Endothelial cell of umbilical vein (primary cell): ENCODE measurements at regions not wholly inside any gene's neighbourhood (a gene's known extent, or its start where the extent isn't known, plus 50 kb on each side); places are given as distances from the start of the nearest gene placed in this dataset.

Experiments
- BruUV-seq: library from RNA; stranded (reverse); fragments of 400-500 nt; replicated peaks from 2 replicates; lab custom pipeline; 2021; lab: Mats Ljungman, UMichigan
- CTCF ChIA-PET: fragments of 300-600, 350-600 bp; sonication (Branson Sonifier 250); formaldehyde crosslinking; loops from one replicate; lab custom pipeline; 2021; ENCODE audit warnings: antibody characterized with exemption, inconsistent platforms; lab: Charles Lee
- POLR2A ChIA-PET: fragments of 300-600, 350-600 bp; sonication (Branson Sonifier 250); formaldehyde crosslinking; loops from one replicate; lab custom pipeline; 2021; ENCODE audit warnings: antibody characterized with exemption, inconsistent platforms; lab: Charles Lee
- DNase-seq: peaks from one replicate; pipeline ENCODE4 v3.0.0-alpha.2; 2011; ENCODE audit warnings: low read depth, low spot score
- FAIRE-seq: peaks from 2 replicates; lab custom pipeline; 2011; peaks lifted over from hg19 to GRCh38; lab: Jason Lieb, UNC
- H2AFZ ChIP-seq: 2 replicates; pipeline ENCODE4 v1.6.0; 2012; ENCODE audit warnings: low read depth, low read length, control low read depth, inconsistent platforms
- H3K27ac ChIP-seq: 2 replicates; pipeline ENCODE4 v1.5.1; 2011; ENCODE audit warnings: low read depth, mild to moderate bottlenecking, control low read depth, low read length, moderate library complexity; ENCODE audit not compliant: insufficient read depth
- H3K27me3 ChIP-seq, 2 experiments: 2 replicates each; pipeline versions ENCODE4 v1.6.0 to v1.6.1; 2011; ENCODE audit warnings: low read length in 2 of 2, mixed read lengths in 1 of 2; ENCODE audit not compliant: control insufficient read depth in 2 of 2, insufficient read depth in 2 of 2
- H3K36me3 ChIP-seq, 2 experiments: 2 replicates in 1 of 2; 3 replicates in 1 of 2; pipeline ENCODE4 v1.5.1; 2011; ENCODE audit warnings: low read length in 2 of 2, mild to moderate bottlenecking in 1 of 2, moderate library complexity in 1 of 2; ENCODE audit not compliant: control insufficient read depth in 2 of 2, insufficient read depth in 2 of 2; ENCODE audit errors: extremely low read depth in 1 of 2
- H3K4me1 ChIP-seq: 3 replicates; pipeline ENCODE4 v1.5.1; 2011; ENCODE audit warnings: mild to moderate bottlenecking, low read length; ENCODE audit not compliant: control insufficient read depth, insufficient read depth; ENCODE audit errors: extremely low read depth
- H3K4me2 ChIP-seq: 2 replicates; pipeline ENCODE4 v1.6.1; 2011; ENCODE audit warnings: low read length, control low read depth, mixed read lengths; ENCODE audit not compliant: insufficient read depth
- H3K4me3 ChIP-seq, 3 experiments: fragments of 200-600 bp in 1 of 3; sonication (generic), shearing (Covaris generic) in 1 of 3; replicated peaks in 1 of 3; 2 replicates each; pipeline ENCODE4 v1.5.1; 2011 to 2016; ENCODE audit warnings: control low read depth in 3 of 3, low read length in 3 of 3, mild to moderate bottlenecking in 2 of 3, inconsistent platforms in 1 of 3, low read depth in 1 of 3, moderate library complexity in 1 of 3; ENCODE audit not compliant: insufficient read depth in 1 of 3
- H3K79me2 ChIP-seq: 2 replicates; pipeline ENCODE4 v1.6.0; 2012; ENCODE audit warnings: low read length, inconsistent platforms; ENCODE audit not compliant: control insufficient read depth, insufficient read depth
- H3K9ac ChIP-seq: replicated peaks from 2 replicates; pipeline ENCODE3; 2011; ENCODE audit warnings: low read length, control low read depth; ENCODE audit not compliant: insufficient read depth; ENCODE audit errors: extremely low read depth
- H3K9me1 ChIP-seq: replicated peaks from 3 replicates; pipeline ENCODE4 v1.6.0; 2011; ENCODE audit warnings: mild to moderate bottlenecking, low read length; ENCODE audit not compliant: control insufficient read depth, insufficient read depth; ENCODE audit errors: extremely low read depth
- H3K9me3 ChIP-seq: replicated peaks from 2 replicates; pipeline ENCODE4 v1.5.1; 2012; ENCODE audit warnings: low read length, inconsistent platforms; ENCODE audit not compliant: control insufficient read depth, insufficient read depth
- H4K20me1 ChIP-seq: replicated peaks from 2 replicates; pipeline ENCODE3; 2011; ENCODE audit warnings: mild to moderate bottlenecking, low read length; ENCODE audit not compliant: control insufficient read depth, insufficient read depth; ENCODE audit errors: extremely low read depth
- EZH2 ChIP-seq: IDR thresholded peaks from 2 replicates; pipeline ENCODE4 v1.6.1; 2012; ENCODE audit warnings: borderline replicate concordance, low read depth, mild to moderate bottlenecking, moderate library complexity, low read length, inconsistent platforms; ENCODE audit not compliant: severe bottlenecking
- FOS ChIP-seq: IDR thresholded peaks from 2 replicates; pipeline ENCODE4 v1.6.1; 2011; ENCODE audit warnings: mild to moderate bottlenecking, low read length, moderate library complexity, borderline replicate concordance; ENCODE audit not compliant: insufficient read depth
- GATA2 ChIP-seq: IDR thresholded peaks from 2 replicates; pipeline ENCODE4 v1.7.0; 2011; ENCODE audit warnings: low read depth, mild to moderate bottlenecking, moderate library complexity, mixed read lengths, low read length; ENCODE audit not compliant: insufficient read length, insufficient read depth
- JUN ChIP-seq: IDR thresholded peaks from 2 replicates; pipeline ENCODE4 v1.6.1; 2011; ENCODE audit warnings: borderline replicate concordance, low read depth; ENCODE audit not compliant: insufficient read length, insufficient read depth
- MYC ChIP-seq: IDR thresholded peaks from one replicate; pipeline ENCODE4 v1.6.1; 2011; ENCODE audit warnings: mild to moderate bottlenecking, low read depth, low read length
- POLR2A ChIP-seq: IDR thresholded peaks from 2 replicates; pipeline ENCODE4 v1.6.1; 2012; ENCODE audit warnings: low read depth, mild to moderate bottlenecking, control low read depth, low read length
- POLR2AphosphoS5 ChIP-seq: IDR thresholded peaks from 2 replicates; pipeline ENCODE4 v1.6.1; 2012; ENCODE audit warnings: low read depth, mild to moderate bottlenecking, control low read depth, low read length, moderate library complexity; ENCODE audit not compliant: insufficient read depth
- dilution Hi-C: fragments of 300-500 bp; cut with MboI; formaldehyde crosslinking; loops from one replicate; pipeline ENCODE4 v1.15.0; 2019; ENCODE audit warnings: low sequenced_read_pairs; ENCODE audit not compliant: extremely low pct_ligation_motif_present
- intact Hi-C: fragments of 100-400 bp; cut with micrococcal nuclease; formaldehyde crosslinking; loops from one replicate; pipeline ENCODE4 v1.10.0; 2022
- TF ChIP-seq, protein P1 (sequence below): IDR thresholded peaks from 2 replicates; pipeline ENCODE4 v1.6.1; 2011; ENCODE audit not compliant: insufficient read depth, insufficient read length
- TF ChIP-seq, protein P2 (sequence below), 2 donors: IDR thresholded peaks; 1 replicate in 1 of 2; 2 replicates in 1 of 2; pipeline ENCODE4 v1.5.1; 2011; ENCODE audit warnings: low read length in 2 of 2, mild to moderate bottlenecking in 2 of 2, moderate library complexity in 2 of 2, control low read depth in 1 of 2, inconsistent platforms in 1 of 2, low read depth in 1 of 2; ENCODE audit not compliant: insufficient read depth in 1 of 2; ENCODE audit errors: extremely low read depth in 1 of 2

DNA sequence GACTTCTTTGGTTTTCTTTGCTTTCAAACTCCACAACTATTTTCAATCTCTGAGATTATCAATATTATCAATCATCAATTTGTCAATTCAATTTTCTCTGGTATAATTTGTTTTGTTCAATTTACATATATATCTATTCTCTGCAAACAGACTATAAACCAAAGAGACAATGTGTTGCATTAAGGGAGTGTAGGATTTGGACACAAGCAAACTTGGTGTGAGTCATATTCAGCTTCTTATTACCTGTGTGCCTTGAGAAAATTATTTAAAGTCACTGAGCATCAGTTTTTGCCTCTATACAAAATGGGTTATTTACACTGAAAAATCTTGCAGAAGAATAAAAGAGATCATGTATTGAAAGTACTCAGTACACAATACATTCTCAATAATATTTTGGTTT lies 177.8 kb downstream of the NECTIN3 start:
- H4K20me1 ChIP-seq = no peaks in the 10 kb centered on the region
- no peak overlapping the region for H3K27ac ChIP-seq
- POLR2A ChIA-PET = no interaction called here
- no peak overlapping the region for H3K4me3 ChIP-seq
- no peak for DNase-seq
- dilution Hi-C loops = no loop called here
- no peaks in the 10 kb centered on the region for H3K79me2 ChIP-seq
- CTCF ChIA-PET = no interaction called here
- no peak overlapping the region for H2AFZ ChIP-seq
- FAIRE-seq = no peak
- no peaks in the 10 kb centered on the region for H3K9me3 ChIP-seq
- H3K4me1 ChIP-seq = no peaks in the 10 kb centered on the region
- no TSS peak for BruUV-seq
- no peak overlapping the region for H3K4me2 ChIP-seq
- intact Hi-C loops = no loop called here
- no peaks in the 10 kb centered on the region for H3K27me3 ChIP-seq
- H3K9me1 ChIP-seq = no peaks in the 10 kb centered on the region
- H3K36me3 ChIP-seq = no peaks in the 10 kb centered on the region
- no peak for TF ChIP-seq MYC
- TF ChIP-seq POLR2AphosphoS5 = no peak
- no peak for TF ChIP-seq POLR2A
- no peak for TF ChIP-seq GATA2
- TF ChIP-seq, protein P1, sequence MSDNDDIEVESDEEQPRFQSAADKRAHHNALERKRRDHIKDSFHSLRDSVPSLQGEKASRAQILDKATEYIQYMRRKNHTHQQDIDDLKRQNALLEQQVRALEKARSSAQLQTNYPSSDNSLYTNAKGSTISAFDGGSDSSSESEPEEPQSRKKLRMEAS = no peak
- TF ChIP-seq JUN = no peak
- TF ChIP-seq EZH2 = no peak
- TF ChIP-seq, protein P2, sequence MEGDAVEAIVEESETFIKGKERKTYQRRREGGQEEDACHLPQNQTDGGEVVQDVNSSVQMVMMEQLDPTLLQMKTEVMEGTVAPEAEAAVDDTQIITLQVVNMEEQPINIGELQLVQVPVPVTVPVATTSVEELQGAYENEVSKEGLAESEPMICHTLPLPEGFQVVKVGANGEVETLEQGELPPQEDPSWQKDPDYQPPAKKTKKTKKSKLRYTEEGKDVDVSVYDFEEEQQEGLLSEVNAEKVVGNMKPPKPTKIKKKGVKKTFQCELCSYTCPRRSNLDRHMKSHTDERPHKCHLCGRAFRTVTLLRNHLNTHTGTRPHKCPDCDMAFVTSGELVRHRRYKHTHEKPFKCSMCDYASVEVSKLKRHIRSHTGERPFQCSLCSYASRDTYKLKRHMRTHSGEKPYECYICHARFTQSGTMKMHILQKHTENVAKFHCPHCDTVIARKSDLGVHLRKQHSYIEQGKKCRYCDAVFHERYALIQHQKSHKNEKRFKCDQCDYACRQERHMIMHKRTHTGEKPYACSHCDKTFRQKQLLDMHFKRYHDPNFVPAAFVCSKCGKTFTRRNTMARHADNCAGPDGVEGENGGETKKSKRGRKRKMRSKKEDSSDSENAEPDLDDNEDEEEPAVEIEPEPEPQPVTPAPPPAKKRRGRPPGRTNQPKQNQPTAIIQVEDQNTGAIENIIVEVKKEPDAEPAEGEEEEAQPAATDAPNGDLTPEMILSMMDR (IDR thresholded peaks at IDR 0.05; ENCODE audit: extremely low read depth in 1 of 2, insufficient read depth in 1 of 2, low read depth in 1 of 2, low read length in 2 of 2) = no peak
- TF ChIP-seq FOS = no peak
- H3K9ac ChIP-seq = no peak overlapping the region
